Stimulated activated memory B cell treated with anti-CD40 and anti-IgM and Interleukin-4, amounts not matched to agents 10 μg/mL and 1 μg/mL and 100 μg/mL, for 72 hours (primary cell): ENCODE measurements at regions not wholly inside any gene's neighbourhood (a gene's known extent, or its start where the extent isn't known, plus 50 kb on each side); places are given as distances from the start of the nearest gene placed in this dataset.
"Not testable (repeated sequence)": the region's sequence is repeated elsewhere in the genome, so short reads cannot be mapped to it uniquely, and the experiment has no call there.

ENCODE experiments used
- ATAC-seq: fragments of 150-1000 bp; cut with Tn5 transposase; 2 replicates; pipeline ENCODE4 v1.10.0; 2021
- H3K27ac Mint-ChIP-seq: one replicate; pipeline ENCODE4 v1.8.0; 2022; ENCODE audit warnings: mild to moderate bottlenecking, mixed read lengths
- H3K27me3 Mint-ChIP-seq: one replicate; pipeline ENCODE4 v1.8.0; 2022; ENCODE audit warnings: mixed read lengths
- H3K36me3 Mint-ChIP-seq: one replicate; pipeline ENCODE4 v1.8.0; 2022; ENCODE audit warnings: mixed read lengths
- H3K4me1 Mint-ChIP-seq: one replicate; pipeline ENCODE4 v1.8.0; 2022; ENCODE audit warnings: mixed read lengths
- H3K4me3 Mint-ChIP-seq: one replicate; pipeline ENCODE4 v1.8.0; 2022; ENCODE audit warnings: mild to moderate bottlenecking, moderate library complexity, mixed read lengths
- H3K9me3 Mint-ChIP-seq: one replicate; pipeline ENCODE4 v1.8.0; 2022; ENCODE audit warnings: mixed read lengths

- Mint-ChIP-seq H3K4me1 (no peaks in the 10 kb centered on the region), H3K27ac (no peak overlapping the region), H3K27me3 (peaks cover 40% of the 10 kb centered on the region), H3K9me3 (peaks cover 3% of the 10 kb centered on the region), H3K36me3 (no peaks in the 10 kb centered on the region), H3K4me3 (no peak overlapping the region)
- ATAC-seq, result peak; percentile 16
Observed at GRCh38 chr11:57903441-57904123, 120.1 kb upstream of the OR9Q1 start.

- Mint-ChIP-seq H3K27me3 (peaks cover 32% of the 10 kb centered on the region), H3K4me3 (no peak overlapping the region), H3K27ac (no peak overlapping the region), H3K36me3 (no peaks in the 10 kb centered on the region), H3K9me3 (peaks cover 3% of the 10 kb centered on the region), H3K4me1 (no peaks in the 10 kb centered on the region)
- no peak for ATAC-seq
Observed at GRCh38 chr11:57904376-57904775, 119.3 kb upstream of the OR9Q1 start.

GRCh38 chr11:57905439-57905838, 118.2 kb upstream of the OR9Q1 start:
- H3K9me3 Mint-ChIP-seq, result peaks cover 3% of the 10 kb centered on the region
- no peak overlapping the region for H3K4me3 Mint-ChIP-seq
- H3K4me1 Mint-ChIP-seq, result no peaks in the 10 kb centered on the region
- H3K36me3 Mint-ChIP-seq, result no peaks in the 10 kb centered on the region
- H3K27ac Mint-ChIP-seq, result no peak overlapping the region
- ATAC-seq, result no peak
- H3K27me3 Mint-ChIP-seq, result peaks cover 22% of the 10 kb centered on the region

GRCh38 chr11:57908399-57908798, 115.3 kb upstream of the OR9Q1 start:
- H3K4me3 Mint-ChIP-seq, H3K36me3 Mint-ChIP-seq, ATAC-seq, H3K27me3 Mint-ChIP-seq, H3K4me1 Mint-ChIP-seq, H3K9me3 Mint-ChIP-seq, H3K27ac Mint-ChIP-seq: not testable (repeated sequence)

- H3K4me3 Mint-ChIP-seq, H3K9me3 Mint-ChIP-seq, H3K36me3 Mint-ChIP-seq, H3K27me3 Mint-ChIP-seq, H3K4me1 Mint-ChIP-seq, H3K27ac Mint-ChIP-seq, ATAC-seq: not testable (repeated sequence)
Observed at GRCh38 chr11:57911522-57911921, 112.2 kb upstream of the OR9Q1 start.

- ATAC-seq, result no peak
- Mint-ChIP-seq H3K27ac (no peak overlapping the region), H3K9me3 (no peaks in the 10 kb centered on the region), H3K27me3 (peaks cover 13% of the 10 kb centered on the region), H3K4me1 (no peaks in the 10 kb centered on the region), H3K36me3 (no peaks in the 10 kb centered on the region), H3K4me3 (no peak overlapping the region)
Observed at GRCh38 chr11:57913715-57914704, 109.7 kb upstream of the OR9Q1 start.

- no peak overlapping the region for H3K4me3 Mint-ChIP-seq
- H3K9me3 Mint-ChIP-seq, result no peaks in the 10 kb centered on the region
- H3K4me1 Mint-ChIP-seq, result no peaks in the 10 kb centered on the region
- H3K36me3 Mint-ChIP-seq, result no peaks in the 10 kb centered on the region
- H3K27me3 Mint-ChIP-seq, result peaks cover 13% of the 10 kb centered on the region
- ATAC-seq, result no peak
- H3K27ac Mint-ChIP-seq, result no peak overlapping the region
Observed at GRCh38 chr11:57917632-57918031, 106.0 kb upstream of the OR9Q1 start.

- Mint-ChIP-seq H3K9me3 (peaks cover 3% of the 10 kb centered on the region), H3K27ac (no peak overlapping the region), H3K36me3 (no peaks in the 10 kb centered on the region), H3K4me3 (no peak overlapping the region), H3K27me3 (peaks cover 13% of the 10 kb centered on the region), H3K4me1 (no peaks in the 10 kb centered on the region)
- ATAC-seq, result no peak
Observed at GRCh38 chr11:57920971-57921370, 102.7 kb upstream of the OR9Q1 start.

- no peak for ATAC-seq
- H3K4me1 Mint-ChIP-seq, result no peaks in the 10 kb centered on the region
Observed at GRCh38 chr11:57932105-57932504, 91.6 kb upstream of the OR9Q1 start.

GRCh38 chr11:57935402-57936049, 88.2 kb upstream of the OR9Q1 start:
- Mint-ChIP-seq H3K27me3 (peaks cover under 1% of the 10 kb centered on the region), H3K4me3 (no peak overlapping the region), H3K4me1 (no peaks in the 10 kb centered on the region), H3K9me3 (no peaks in the 10 kb centered on the region), H3K27ac (no peak overlapping the region), H3K36me3 (no peaks in the 10 kb centered on the region)
- no peak for ATAC-seq

More at GRCh38 chr11:57932105-57932504, 91.6 kb upstream of the OR9Q1 start:
- Mint-ChIP-seq H3K36me3 (no peaks in the 10 kb centered on the region), H3K9me3 (no peaks in the 10 kb centered on the region), H3K27me3 (no peaks in the 10 kb centered on the region), H3K27ac (no peak overlapping the region), H3K4me3 (no peak overlapping the region)

- Mint-ChIP-seq H3K4me1 (no peaks in the 10 kb centered on the region), H3K4me3 (no peak overlapping the region), H3K36me3 (no peaks in the 10 kb centered on the region), H3K27ac (no peak overlapping the region), H3K9me3 (no peaks in the 10 kb centered on the region), H3K27me3 (peaks cover 5% of the 10 kb centered on the region)
- no peak for ATAC-seq
Observed at GRCh38 chr11:57936050-57936418, 87.6 kb upstream of the OR9Q1 start.

GRCh38 chr11:57937431-57937830, 86.2 kb upstream of the OR9Q1 start:
- Mint-ChIP-seq H3K27me3 (peaks cover 8% of the 10 kb centered on the region), H3K36me3 (no peaks in the 10 kb centered on the region), H3K9me3 (no peaks in the 10 kb centered on the region), H3K4me3 (no peak overlapping the region), H3K27ac (no peak overlapping the region), H3K4me1 (no peaks in the 10 kb centered on the region)
- no peak for ATAC-seq

- no peak overlapping the region for H3K27ac Mint-ChIP-seq
- H3K4me1 Mint-ChIP-seq, result no peaks in the 10 kb centered on the region
- H3K4me3 Mint-ChIP-seq, result no peak overlapping the region
- no peaks in the 10 kb centered on the region for H3K36me3 Mint-ChIP-seq
- H3K9me3 Mint-ChIP-seq, result no peaks in the 10 kb centered on the region
- H3K27me3 Mint-ChIP-seq, result peaks cover 8% of the 10 kb centered on the region
- ATAC-seq, result no peak
Observed at GRCh38 chr11:57938351-57938750, 85.3 kb upstream of the OR9Q1 start.

GRCh38 chr11:57940044-57940756, 83.5 kb upstream of the OR9Q1 start:
- no peak for ATAC-seq
- Mint-ChIP-seq H3K36me3 (no peaks in the 10 kb centered on the region), H3K4me3 (no peak overlapping the region), H3K27me3 (peaks cover 8% of the 10 kb centered on the region), H3K9me3 (no peaks in the 10 kb centered on the region), H3K27ac (no peak overlapping the region), H3K4me1 (no peaks in the 10 kb centered on the region)

- no peak for ATAC-seq
- H3K36me3 Mint-ChIP-seq, result no peaks in the 10 kb centered on the region
- peaks cover 8% of the 10 kb centered on the region for H3K27me3 Mint-ChIP-seq
- H3K27ac Mint-ChIP-seq, result no peak overlapping the region
- no peaks in the 10 kb centered on the region for H3K4me1 Mint-ChIP-seq
- H3K9me3 Mint-ChIP-seq, result no peaks in the 10 kb centered on the region
- no peak overlapping the region for H3K4me3 Mint-ChIP-seq
Observed at GRCh38 chr11:57941875-57942274, 81.8 kb upstream of the OR9Q1 start.
